NCI-H2081 treated with DMSO at 0.1 percent for 48 hours (cell line): ENCODE measurements at regions not wholly inside any gene's neighbourhood (a gene's known extent, or its start where the extent isn't known, plus 50 kb on each side); places are given as distances from the start of the nearest gene placed in this dataset.

ENCODE experiments used
- DNase-seq: peaks from one replicate; lab custom pipeline; 2025; lab: John Stamatoyannopoulos, UW

GRCh38 chr13:102993348-102993747 is 72.9 kb downstream of the SLC10A2 start:
- DNase-seq = no peak

GRCh38 chr13:102984210-102984609 is 82.0 kb downstream of the SLC10A2 start:
- no peak for DNase-seq

- no peak for DNase-seq
Measured at GRCh38 chr13:102983496-102983895, 82.7 kb downstream of the SLC10A2 start.

GRCh38 chr13:102980331-102980982 is 85.8 kb downstream of the SLC10A2 start:
- no peak for DNase-seq

GRCh38 chr13:102978168-102978567 is 88.0 kb downstream of the SLC10A2 start:
- DNase-seq = no peak

GRCh38 chr13:102977471-102977870 is 88.7 kb downstream of the SLC10A2 start:
- no peak for DNase-seq

- no peak for DNase-seq
Measured at GRCh38 chr13:102974317-102975087, 91.7 kb downstream of the SLC10A2 start.

GRCh38 chr13:102972191-102972590 is 94.0 kb downstream of the SLC10A2 start:
- no peak for DNase-seq

GRCh38 chr13:102970542-102970941 is 95.7 kb downstream of the SLC10A2 start:
- no peak for DNase-seq

- no peak for DNase-seq
Measured at GRCh38 chr13:102968572-102969228, 97.5 kb downstream of the SLC10A2 start.

- no peak for DNase-seq
Measured at GRCh38 chr13:102965802-102966201, 100.4 kb downstream of the SLC10A2 start.

- no peak for DNase-seq
Measured at GRCh38 chr13:102962430-102962829, 103.8 kb downstream of the SLC10A2 start.

GRCh38 chr13:102960959-102961358 is 105.3 kb downstream of the SLC10A2 start:
- no peak for DNase-seq

- no peak for DNase-seq
Measured at GRCh38 chr13:102956449-102956848, 109.8 kb downstream of the SLC10A2 start.

GRCh38 chr13:102954350-102954749 is 108.5 kb downstream of the ERCC5 start:
- no peak for DNase-seq

- DNase-seq = no peak
Measured at GRCh38 chr13:102951808-102952207, 106.0 kb downstream of the ERCC5 start.

- no peak for DNase-seq
Measured at GRCh38 chr13:102947745-102948405, 102.0 kb downstream of the ERCC5 start.

- no peak for DNase-seq
Measured at GRCh38 chr13:102945886-102946285, 100.1 kb downstream of the ERCC5 start.

GRCh38 chr13:102945324-102945815 is 99.5 kb downstream of the ERCC5 start:
- peak; percentile 83 for DNase-seq

- no peak for DNase-seq
Measured at GRCh38 chr13:102944821-102945220, 99.0 kb downstream of the ERCC5 start.

- DNase-seq = no peak
Measured at GRCh38 chr13:102940770-102941169, 94.9 kb downstream of the ERCC5 start.

GRCh38 chr13:102940143-102940542 is 94.3 kb downstream of the ERCC5 start:
- no peak for DNase-seq
